Stimulated activated CD8-positive, alpha-beta memory T cell treated with anti-CD3 and anti-CD28 coated beads, Interleukin-7, amount 100 ng/mL, for 48 hours (primary cell): ENCODE measurements at regions not wholly inside any gene's neighbourhood (a gene's known extent, or its start where the extent isn't known, plus 50 kb on each side); places are given as distances from the start of the nearest gene placed in this dataset.

Experiments
- DNase-seq, 2 donors: peaks; one replicate each; pipeline ENCODE4 v3.0.0-alpha.2; 2020; ENCODE audit warnings: low read depth in 1 of 2; ENCODE audit errors: extremely low read depth in 1 of 2

- no peak for DNase-seq
Measured at GRCh38 chr1:218967254-218967653, 206.4 kb upstream of the LYPLAL1 start.

DNA sequence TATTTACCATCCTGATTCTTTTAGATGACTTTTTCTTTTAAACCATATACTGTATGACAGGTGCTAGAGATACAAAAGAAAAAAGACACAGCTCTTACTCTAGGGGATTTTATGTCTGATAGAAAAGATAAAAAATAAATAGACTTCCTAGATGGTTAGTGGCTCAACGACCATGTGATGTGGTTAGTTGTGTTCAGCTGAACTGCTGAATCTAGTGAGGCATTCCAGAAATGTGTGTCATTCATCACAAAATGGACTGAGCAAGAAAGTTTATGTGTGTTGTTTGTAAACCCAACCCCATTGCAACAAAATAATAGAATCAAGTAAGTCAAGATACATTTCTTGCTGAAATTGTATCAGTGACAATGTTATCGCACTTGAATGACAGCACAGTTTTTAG, 205.8 kb upstream of the LYPLAL1 start:
- no peak for DNase-seq

GRCh38 chr1:218969006-218969405, 204.7 kb upstream of the LYPLAL1 start:
- no peak for DNase-seq

DNA sequence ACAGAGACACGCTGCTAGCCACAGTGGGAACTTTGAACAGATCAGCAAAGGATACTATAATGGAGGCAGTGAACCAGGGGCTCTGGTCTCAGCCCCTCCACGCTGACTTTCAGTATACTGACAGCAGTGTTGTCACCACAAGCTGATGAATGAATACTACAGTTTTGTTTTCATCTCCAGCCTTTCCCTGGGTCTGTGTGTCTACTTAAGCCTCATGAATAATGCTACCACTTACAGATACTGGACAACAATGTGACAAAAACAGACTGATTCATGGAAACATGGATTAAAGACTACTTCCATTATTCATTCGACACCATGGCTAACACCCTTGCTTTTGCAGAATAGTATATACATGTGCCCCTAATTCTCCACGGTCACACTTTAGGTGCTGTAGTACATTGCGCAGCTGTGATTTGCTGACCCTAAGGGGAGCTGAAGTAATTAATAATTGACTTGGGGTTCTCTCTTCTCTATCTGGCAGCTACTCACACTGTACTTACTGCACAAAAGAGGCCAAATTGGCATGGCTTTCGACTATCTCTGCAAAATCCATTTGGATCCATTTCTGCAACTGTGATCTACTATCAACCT, 203.2 kb upstream of the LYPLAL1 start:
- DNase-seq = no peak

DNA sequence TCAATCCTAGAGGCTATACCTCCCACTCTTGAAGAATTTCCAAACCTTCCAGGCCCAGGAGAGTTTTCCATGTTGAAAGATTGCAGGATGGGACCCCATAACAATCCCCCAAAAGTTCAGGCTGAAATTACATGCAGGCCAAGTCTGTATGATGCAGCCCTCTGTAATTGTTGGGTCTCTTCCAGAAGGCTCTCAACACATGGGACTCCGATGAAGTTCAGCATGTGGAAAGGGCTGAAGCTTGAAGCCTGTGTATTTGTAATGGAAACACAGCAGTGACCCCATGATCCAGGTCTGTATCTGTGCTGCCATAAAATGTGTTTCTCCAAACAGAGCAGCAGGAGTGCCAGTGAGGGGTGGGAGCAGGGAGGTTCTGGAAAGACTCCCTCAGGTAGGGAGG, 202.5 kb upstream of the LYPLAL1 start:
- no peak for DNase-seq

GRCh38 chr1:218980881-218981280, 192.8 kb upstream of the LYPLAL1 start:
- DNase-seq = no peak

- DNase-seq = no peak
Measured at GRCh38 chr1:218982482-218982881, 191.2 kb upstream of the LYPLAL1 start.

GRCh38 chr1:218983433-218983832, 190.2 kb upstream of the LYPLAL1 start:
- DNase-seq = no peak

GRCh38 chr1:218983848-218984247, 189.8 kb upstream of the LYPLAL1 start:
- no peak for DNase-seq

DNA sequence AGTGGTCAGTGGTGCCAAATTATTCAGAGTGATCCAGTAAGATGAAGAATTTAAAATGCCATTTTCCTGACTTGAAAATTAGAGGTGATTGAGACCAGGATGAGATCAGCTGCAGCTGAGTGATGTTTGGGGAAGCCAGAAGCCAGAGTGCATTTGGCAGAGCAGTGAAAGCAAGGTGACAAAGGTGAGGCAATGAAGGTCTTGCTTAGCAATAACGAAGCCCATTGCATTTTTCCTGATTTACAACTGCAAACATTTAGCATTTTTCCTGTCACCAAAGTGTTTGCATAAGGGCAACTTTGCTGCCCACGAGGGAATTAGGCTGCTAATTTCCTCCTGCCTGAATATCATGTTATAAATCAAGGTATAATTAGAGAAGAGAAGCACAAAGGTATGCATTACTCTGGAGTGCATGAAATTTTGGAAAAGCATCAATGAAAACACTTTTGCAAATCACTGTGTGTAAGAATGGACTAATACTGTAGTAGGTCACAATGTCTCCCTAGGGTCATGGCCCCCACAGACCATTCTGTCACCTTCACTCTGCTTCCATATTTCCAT, 188.2 kb upstream of the LYPLAL1 start:
- no peak for DNase-seq

GRCh38 chr1:218986816-218987215, 186.9 kb upstream of the LYPLAL1 start:
- no peak for DNase-seq

DNA sequence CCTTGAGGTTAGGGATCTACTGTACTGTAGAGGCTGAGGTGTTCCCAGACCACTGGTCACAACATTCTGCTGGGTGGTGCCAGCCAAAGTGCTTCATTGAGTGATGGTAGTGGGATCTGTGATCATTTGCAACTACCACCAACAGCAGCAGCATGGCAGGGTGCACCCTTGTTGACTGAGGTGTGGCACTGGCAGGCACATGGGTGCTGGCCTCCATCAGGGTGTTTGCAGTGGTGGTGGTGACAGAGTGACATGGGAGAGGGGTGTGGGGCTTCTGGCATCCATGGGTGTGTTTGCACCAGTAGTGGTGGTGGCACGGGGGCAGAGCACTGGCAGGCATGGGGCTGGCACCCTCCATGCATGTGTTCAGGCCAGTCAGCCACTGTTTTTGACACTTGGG, 183.7 kb upstream of the LYPLAL1 start:
- no peak for DNase-seq

DNA sequence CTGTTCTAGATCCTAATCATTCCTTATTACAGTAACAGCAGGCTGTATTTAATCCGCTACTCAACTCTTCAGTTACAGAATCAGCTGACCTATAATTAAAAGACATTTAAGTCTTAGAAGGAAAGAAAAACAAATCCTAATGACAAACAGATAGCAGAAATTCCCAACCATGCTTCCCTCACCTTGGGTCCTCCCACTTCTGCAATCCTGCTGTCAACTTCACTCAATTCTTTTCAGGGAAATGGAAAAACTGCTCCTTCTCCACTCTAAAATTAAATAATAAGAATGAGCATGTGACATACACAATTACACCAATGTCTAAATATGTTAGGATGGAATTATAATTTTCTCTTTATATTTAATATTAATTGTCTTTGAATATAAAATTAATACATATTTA, 182.6 kb upstream of the LYPLAL1 start:
- DNase-seq = no peak

DNA sequence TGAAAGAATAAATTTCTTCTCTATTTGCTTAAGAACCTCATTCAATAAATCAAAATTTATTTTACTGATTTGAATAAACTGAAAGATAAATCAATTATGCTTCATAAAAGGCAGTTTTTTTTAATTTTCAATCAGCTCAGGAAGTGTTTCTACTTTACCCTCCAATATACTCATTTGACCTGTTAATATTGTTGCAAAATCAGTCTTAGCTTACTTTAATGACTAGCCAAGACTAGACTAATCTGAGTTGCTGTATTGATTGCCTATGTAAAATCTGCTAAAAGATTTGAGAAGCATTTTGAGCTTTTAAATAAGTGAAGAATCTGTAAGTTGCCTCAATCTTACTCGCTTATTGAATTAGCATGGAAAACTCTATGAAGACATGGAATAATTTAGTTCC, 179.1 kb upstream of the LYPLAL1 start:
- no peak for DNase-seq

DNA sequence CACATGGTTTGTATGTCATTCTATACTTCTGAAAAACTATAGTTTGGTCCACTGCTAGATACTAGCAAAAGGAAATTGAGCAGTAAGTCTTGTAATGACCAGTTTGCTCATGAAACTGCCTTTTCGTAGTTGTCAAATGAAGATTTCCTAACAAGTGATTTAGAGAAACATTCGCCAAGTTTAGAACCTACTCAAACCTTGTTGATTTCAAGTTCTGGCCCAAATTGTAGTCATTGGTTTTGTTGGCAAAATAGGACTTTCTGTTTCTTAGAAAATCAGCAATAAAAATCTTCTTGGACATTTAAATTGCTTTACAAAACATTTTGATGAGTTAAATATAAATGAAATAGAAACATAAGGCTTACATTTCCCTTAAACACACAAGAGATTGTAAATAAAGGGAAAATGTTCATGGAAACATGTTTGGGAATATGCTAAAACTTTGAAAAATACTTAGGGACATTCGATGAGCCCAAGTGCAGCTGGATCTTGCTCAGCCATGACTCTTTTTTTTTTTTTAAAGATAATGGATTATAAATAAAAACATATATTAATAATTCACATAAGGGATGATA, 178.5 kb upstream of the LYPLAL1 start:
- DNase-seq = no peak

GRCh38 chr1:218996362-218996761, 177.3 kb upstream of the LYPLAL1 start:
- no peak for DNase-seq

GRCh38 chr1:219000005-219000404, 173.7 kb upstream of the LYPLAL1 start:
- DNase-seq = no peak

- no peak for DNase-seq
Measured at GRCh38 chr1:219000631-219001030, 173.0 kb upstream of the LYPLAL1 start.

DNA sequence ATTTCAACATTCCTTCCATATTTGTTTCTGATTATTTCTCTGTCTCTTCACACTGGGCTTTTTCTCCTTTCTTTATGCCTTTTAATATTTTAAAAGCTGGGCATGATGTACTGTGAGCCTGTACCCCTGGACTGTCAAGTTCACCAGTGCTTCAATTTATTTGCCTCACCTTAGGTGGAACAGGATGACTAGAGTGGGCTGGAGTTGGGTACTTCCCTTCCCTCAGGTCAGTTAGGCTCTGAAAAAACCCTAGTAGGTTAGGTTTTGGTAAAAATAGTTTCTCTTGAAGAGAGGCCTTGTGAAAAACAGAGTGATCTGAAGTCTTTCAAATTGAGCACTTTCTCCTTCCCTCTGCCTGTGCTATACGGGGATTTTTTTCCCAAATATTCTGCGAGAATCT, 163.0 kb upstream of the LYPLAL1 start:
- DNase-seq = no peak

DNA sequence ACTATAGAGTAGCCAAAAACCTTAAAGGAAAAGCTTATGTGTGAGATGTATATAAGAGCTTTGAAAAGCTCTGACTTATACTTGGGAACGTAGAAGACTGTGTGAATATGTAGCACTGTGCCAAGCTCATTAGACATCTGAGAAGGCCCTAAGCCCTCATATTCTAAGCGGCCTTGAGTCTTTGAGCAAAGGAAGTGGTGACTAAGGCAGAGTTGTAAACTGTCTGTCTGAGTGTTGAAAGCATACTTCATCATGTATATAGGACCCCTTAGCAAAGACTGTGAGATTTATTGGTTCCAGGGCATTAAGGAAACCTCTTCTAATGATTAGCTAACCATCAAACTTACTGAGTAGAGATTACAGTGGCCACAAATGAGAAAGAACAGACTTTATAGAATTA, 153.3 kb upstream of the LYPLAL1 start:
- DNase-seq = no peak

- DNase-seq = no peak
Measured at GRCh38 chr1:219020846-219021245, 152.8 kb upstream of the LYPLAL1 start.

GRCh38 chr1:219027146-219027673, 146.5 kb upstream of the LYPLAL1 start:
- DNase-seq = no peak

DNA sequence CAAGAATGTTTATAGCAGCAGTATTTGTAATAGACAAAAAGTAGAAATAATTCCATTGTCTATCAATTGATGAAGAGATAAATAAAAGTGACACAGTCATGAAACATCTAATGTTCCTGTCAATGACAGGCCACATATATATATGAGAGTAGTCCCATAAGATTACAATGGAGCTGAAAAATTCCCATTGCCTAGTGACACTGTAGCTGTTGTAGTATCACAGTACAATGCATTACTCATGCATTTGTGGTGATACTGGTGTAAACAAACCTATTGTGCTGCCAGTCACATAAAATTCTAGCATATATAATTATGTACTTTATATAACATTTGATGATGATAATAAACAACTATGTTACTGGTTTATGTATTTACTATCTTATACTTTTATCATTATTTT, 141.9 kb upstream of the LYPLAL1 start:
- no peak for DNase-seq
